ENCODE measurements at regions not wholly inside any gene's neighbourhood (a gene's known extent, or its start where the extent isn't known, plus 50 kb on each side); places are given as distances from the start of the nearest gene placed in this dataset.
"Not testable (repeated sequence)": the region's sequence is repeated elsewhere in the genome, so short reads cannot be mapped to it uniquely, and the experiment has no call there.

DNA sequence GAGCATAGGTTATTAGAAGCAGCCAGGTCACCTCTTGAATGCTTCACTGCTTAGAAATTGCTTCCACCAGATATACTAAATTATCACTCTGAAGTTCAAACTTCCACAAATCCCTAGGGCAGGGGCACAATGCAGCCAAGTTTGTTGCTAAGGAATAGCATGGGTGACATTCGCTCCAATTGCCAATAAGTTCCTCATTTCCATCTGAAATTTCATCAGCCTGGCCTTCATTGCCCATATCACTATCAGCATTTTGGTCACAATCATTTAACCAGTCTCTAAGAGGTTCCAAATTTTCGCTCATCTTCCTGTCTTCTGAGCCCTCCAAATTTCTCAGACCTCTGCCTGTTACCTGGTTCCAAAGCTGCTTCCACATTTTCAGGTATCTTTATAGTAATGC is 356.1 kb downstream of the DAD1 start:
- DNase-seq: no peak

- DNase-seq: no peak
These were observed 356.5 kb downstream of the DAD1 start for GRCh38 chr14:22232486-22232885.

GRCh38 chr14:22231018-22231417 is 358.0 kb downstream of the DAD1 start:
- peak; percentile 71 for DNase-seq

DNA sequence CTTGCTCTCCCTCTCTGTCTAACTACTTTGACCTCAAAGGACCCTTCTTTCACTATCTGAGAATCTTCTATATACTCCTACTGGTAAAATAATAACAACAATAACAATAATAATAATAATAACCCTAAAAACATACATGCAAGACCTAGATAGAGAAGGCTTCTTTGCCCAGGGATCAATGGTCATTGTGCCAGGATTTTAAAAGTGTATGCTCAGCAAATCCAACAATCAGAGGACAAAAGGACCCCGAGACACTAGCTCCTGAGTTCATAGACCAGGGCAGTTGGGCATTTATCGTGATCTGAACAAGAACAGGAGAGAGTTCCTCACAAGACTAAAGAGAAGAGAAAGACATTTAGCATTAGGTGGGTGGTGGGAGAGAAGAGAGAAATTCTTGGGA is 358.5 kb downstream of the DAD1 start:
- no peak for DNase-seq

- DNase-seq: no peak
These were observed 361.9 kb downstream of the DAD1 start for GRCh38 chr14:22227084-22227483.

- no peak for DNase-seq
These were observed 362.6 kb downstream of the DAD1 start for GRCh38 chr14:22226381-22226780.

DNA sequence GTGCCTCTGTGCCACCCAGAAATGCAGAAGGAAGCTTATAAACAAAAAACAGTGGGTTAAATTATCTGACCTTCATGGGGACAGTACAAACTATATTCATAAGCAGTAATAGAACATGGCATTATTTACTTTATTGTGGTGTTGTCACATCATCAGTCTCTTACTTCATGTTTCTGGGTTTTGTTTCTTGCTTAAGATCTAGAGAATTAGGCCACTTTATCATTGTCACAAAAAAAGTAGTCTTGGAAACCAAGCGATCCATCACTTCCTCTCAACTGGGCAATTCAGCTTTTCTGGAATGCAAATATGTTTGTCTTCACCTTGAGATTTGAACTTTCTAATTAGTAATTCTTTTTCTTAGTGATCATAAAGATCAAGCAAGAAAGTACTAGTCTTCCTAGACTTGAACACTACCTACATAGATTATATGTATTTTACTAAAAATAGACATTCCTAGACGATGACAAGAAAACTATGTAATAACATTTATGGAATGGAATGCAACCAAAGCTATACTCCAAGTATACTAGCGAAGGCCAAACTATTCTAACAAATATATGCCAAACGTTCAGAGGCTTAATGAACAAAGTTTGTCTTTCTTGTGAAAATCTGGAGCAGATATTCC is 363.4 kb downstream of the DAD1 start:
- DNase-seq: no peak

- DNase-seq: no peak
These were observed 367.5 kb downstream of the DAD1 start for GRCh38 chr14:22221508-22221907.

DNA sequence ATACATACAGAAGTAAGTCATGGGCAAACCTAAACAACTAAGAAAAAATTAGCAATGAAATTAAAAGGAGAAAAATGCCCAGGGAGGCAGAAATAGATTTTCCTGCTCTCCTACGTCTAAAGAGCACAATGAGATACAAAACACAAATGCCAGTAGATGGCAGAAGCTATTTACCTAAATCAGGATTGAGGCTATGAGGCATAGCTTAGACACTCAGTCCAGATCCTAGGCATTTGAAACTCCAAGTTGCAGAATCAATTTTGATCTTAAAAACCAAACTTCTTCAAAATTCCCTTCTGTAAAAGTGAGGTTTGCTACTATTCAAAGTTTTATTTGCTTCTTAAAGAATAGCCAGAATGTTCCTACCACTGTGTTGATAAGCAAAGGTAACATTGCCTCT is 368.6 kb downstream of the DAD1 start:
- DNase-seq: no peak

GRCh38 chr14:22218728-22219127 is 370.3 kb downstream of the DAD1 start:
- DNase-seq: no peak

- no peak for DNase-seq
These were observed 375.9 kb downstream of the DAD1 start for GRCh38 chr14:22213120-22213519.

DNA sequence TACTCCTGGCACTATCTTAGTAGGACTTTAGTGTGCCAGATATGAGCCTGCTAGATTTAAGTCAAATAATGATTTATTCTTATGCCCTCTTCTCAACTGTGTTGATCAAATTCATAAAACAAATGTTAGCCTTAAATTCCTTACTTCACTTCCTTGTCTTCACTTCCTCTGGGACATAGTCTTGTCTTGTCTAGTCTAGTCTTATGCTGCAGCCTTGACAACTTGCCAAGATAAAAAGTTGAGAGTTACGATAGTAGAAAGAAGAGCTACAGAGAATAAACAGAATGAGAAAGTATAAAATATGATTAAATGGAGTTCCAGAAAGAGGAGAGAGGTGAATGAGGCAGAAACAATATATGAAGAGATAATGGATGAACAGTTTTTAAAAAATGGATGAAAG is 378.1 kb downstream of the DAD1 start:
- no peak for DNase-seq

DNA sequence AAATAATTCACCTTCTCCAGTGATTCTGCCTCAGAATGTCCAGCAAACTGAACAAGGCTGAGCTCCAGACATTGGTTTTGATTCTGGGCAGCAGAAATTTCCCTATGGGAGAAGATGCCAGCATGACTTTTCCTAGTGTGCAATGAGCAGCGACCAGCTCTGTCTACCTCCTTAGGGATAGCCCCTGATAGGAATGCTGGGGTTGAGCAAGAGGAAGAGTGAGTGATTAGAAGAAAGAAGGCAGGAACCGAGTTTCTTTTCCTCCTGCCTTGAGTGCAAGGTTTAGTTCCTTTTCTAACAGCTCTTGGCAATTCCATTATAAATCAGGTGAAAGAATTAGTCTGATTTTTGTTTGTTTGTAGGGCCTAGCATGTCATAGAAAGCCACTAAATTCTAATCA is 379.0 kb downstream of the DAD1 start:
- no peak for DNase-seq

DNA sequence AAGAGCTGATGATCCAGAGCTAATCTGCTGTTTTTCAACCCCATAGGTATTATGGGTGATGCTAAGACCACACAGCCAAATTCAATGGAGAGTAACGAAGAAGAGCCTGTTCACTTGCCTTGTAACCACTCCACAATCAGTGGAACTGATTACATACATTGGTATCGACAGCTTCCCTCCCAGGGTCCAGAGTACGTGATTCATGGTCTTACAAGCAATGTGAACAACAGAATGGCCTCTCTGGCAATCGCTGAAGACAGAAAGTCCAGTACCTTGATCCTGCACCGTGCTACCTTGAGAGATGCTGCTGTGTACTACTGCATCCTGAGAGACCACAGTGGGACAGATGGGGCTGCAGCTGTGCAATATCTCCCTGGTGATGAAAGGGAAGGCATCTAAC is 386.0 kb downstream of the DAD1 start:
- no peak for DNase-seq

GRCh38 chr14:22202313-22202712 is 386.7 kb downstream of the DAD1 start:
- DNase-seq: no peak

GRCh38 chr14:22200977-22201605 is 387.9 kb downstream of the DAD1 start:
- DNase-seq: peak; percentile 20

DNA sequence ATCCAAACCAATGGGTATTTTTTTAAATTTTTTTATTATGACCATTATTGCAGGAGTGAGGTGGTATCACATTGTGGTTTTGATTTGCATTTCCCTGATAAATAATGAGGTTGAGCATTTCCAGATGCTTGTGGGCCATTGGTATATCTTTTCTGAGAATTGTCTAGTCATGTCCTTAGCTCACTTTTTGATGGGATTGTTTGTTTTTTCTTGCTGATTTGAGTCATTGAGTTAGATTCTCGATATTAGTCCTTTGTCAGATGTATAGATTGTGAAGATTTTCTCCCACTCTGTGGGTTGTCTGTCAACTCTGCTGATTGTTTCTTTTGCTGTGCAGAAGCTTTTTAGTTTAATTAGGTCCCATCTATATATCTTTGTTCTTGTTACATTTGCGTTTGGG is 388.9 kb downstream of the DAD1 start:
- not testable (repeated sequence) for DNase-seq

- DNase-seq: no peak
These were observed 394.4 kb downstream of the DAD1 start for GRCh38 chr14:22194664-22195063.

DNA sequence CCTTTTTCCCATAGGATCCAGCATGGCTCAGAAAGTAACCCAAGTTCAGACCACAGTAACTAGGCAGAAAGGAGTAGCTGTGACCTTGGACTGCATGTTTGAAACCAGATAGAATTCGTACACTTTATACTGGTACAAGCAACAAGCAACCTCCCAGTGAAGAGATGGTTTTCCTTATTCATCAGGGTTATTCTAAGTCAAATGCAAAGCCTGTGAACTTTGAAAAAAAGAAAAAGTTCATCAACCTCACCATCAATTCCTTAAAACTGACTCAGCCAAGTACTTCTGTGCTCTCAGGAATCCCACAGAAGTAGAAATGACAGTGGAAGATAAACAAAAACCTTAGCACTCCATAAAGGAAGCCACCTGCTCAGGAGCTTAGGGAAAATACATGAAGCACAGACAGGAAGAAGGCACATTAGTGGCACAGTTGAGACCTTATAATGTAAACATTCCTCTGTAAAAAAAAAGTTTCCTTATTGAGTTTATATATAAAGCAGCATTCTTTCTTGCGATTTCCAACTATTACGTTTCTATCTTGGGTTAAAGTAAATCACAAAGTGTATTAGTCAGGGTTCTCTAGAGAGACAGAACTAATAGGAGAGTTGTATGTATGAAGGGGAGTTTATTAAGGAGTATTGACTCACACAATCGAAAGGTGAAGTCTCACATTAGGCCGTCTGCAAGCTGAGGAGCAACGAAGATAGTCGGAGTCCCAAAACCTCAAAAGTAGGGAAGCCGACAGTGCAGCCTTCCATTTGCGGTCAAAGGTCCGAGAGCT is 398.4 kb downstream of the DAD1 start:
- DNase-seq: no peak

DNA sequence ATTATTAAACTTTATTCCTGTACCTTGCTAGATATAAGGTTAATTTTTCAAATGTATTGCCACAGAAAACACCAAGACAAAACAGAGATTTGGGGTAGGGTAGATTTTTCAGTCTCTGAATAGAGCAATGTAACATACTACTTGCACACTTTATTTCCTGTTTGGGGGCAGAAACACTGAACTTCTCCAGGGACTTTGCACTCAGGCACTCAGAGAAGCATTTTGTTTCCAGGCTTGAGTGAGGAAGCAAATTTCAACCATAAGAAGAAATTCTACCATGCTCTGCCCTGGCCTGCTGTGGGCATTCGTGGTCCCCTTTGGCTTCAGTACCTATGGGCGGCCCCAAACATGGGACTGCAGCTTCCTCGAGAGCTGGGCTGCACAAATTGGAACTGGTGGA is 399.1 kb downstream of the DAD1 start:
- no peak for DNase-seq

DNA sequence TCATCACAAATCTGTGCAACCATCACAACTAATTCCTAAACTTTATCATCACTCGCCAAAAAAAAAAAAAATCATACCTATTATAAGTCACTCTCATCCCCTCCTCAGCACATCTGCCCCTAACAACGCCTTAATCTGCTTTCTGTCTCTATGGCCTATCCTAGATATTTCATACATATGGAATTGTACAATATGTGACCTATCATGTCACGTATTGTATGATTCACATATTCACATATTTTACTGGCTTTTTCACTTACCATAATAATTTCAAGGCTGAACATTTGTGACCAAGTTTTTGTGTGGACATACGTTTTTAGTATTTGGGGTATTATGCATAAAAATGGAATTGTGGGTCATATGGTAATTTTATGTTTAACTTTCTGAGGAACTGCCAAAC is 400.7 kb downstream of the DAD1 start:
- no peak for DNase-seq

- no peak for DNase-seq
These were observed 403.2 kb downstream of the DAD1 start for GRCh38 chr14:22185789-22186188.

DNA sequence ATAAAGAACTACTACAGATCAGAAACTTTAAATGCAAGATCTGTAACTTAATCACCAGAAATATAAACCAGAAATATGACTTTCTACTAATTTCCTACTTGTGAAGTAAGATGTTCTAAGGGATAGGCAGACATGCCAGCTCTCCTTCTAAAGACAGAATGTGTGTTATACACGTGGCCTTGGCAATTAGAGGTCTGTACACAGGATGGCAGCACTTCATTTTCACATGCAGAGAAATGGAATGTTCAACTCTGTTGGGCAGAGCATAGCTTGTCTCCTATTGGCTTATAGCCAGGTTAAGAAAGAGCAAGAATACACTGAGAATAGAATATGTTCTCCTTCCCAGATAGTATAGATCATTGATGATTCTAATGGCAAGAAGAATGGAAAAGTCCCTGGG is 403.8 kb downstream of the DAD1 start:
- no peak for DNase-seq

DNA sequence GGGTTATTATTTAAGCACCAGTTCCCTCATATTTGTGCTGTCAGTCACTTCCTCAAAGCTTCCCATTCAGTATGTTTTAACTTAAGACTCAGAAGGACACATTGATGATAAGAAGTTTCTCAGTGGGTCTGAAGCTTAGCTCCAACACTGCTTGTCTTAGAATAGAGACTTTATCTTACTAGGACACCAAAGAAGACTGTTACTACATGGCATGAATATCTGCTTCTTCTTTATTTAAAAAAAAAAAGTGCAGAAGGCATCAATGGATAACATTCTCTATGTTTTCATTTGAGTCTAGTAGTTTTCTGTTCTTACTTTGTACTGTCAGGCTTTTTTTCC is 404.2 kb downstream of the DAD1 start:
- no peak for DNase-seq
